Nephron (organoid): ENCODE measurements at regions not wholly inside any gene's neighbourhood (a gene's known extent, or its start where the extent isn't known, plus 50 kb on each side); places are given as distances from the start of the nearest gene placed in this dataset.

Source experiments
- H3K27ac Mint-ChIP-seq, 3 experiments: 2 replicates each; pipeline ENCODE4 v1.8.0; 2020; ENCODE audit warnings: mixed read lengths in 3 of 3, mild to moderate bottlenecking in 2 of 3, moderate library complexity in 1 of 3
- H3K27me3 Mint-ChIP-seq: 2 replicates; pipeline ENCODE4 v1.8.0; 2021; ENCODE audit warnings: low read depth, mild to moderate bottlenecking, moderate library complexity, mixed read lengths
- H3K36me3 Mint-ChIP-seq: 2 replicates; pipeline ENCODE4 v1.8.0; 2020; ENCODE audit warnings: low read depth, mixed read lengths
- H3K4me1 Mint-ChIP-seq: 2 replicates; pipeline ENCODE4 v1.8.0; 2020; ENCODE audit warnings: mixed read lengths
- H3K4me3 Mint-ChIP-seq, 3 experiments: 2 replicates each; pipeline ENCODE4 v1.8.0; 2020; ENCODE audit warnings: mild to moderate bottlenecking in 3 of 3, mixed read lengths in 3 of 3, moderate library complexity in 2 of 3
- H3K9me3 Mint-ChIP-seq: 2 replicates; pipeline ENCODE4 v1.8.0; 2020; ENCODE audit warnings: mixed read lengths
- TF ChIP-seq, protein P1 (sequence below), 3 experiments: fragments of 200-600 bp; sonication (generic); IDR thresholded peaks; one replicate each; pipeline ENCODE4 v1.5.0; 2021; ENCODE audit warnings: antibody characterized with exemption in 3 of 3; ENCODE audit not compliant: unreplicated experiment in 3 of 3

DNA sequence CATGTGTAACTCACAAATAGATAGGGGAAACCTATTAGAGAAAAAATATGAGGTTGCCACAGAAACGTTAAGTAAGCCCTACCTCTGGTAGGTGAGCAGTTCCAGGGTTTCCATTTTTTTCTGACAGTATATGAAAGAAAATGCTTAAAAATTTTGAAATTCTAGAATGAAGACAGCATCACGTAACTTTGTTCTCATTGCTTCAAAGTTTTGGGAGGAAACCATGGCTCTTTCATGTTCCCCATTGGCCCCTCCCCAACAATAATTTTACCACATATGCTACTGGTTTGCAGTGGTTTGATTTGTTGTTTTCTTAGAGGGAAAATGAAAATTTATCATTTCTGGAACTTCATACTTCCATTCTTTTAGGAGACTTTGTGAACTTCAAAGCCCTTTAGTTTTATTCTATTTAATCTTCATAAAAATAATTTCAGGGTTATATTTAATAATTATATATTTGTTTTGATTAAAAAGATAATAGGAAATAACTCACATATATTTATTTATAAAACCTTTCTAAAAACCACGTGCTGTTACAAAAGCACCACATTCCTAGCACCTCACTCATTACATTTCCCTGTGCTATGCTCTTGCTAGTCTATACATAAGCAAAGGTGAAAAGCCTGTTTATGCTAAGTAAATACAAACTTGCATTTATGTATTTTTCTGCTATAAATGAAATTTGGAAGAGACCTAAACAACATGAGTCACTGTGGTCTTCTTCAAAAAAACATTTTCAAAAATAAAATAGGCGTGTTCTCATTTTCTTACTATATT, 113.4 kb downstream of the CASP12 start:
- no peaks in the 10 kb centered on the region for H3K4me1 Mint-ChIP-seq
- H3K4me3 Mint-ChIP-seq: no peak overlapping the region
- TF ChIP-seq, protein P1, sequence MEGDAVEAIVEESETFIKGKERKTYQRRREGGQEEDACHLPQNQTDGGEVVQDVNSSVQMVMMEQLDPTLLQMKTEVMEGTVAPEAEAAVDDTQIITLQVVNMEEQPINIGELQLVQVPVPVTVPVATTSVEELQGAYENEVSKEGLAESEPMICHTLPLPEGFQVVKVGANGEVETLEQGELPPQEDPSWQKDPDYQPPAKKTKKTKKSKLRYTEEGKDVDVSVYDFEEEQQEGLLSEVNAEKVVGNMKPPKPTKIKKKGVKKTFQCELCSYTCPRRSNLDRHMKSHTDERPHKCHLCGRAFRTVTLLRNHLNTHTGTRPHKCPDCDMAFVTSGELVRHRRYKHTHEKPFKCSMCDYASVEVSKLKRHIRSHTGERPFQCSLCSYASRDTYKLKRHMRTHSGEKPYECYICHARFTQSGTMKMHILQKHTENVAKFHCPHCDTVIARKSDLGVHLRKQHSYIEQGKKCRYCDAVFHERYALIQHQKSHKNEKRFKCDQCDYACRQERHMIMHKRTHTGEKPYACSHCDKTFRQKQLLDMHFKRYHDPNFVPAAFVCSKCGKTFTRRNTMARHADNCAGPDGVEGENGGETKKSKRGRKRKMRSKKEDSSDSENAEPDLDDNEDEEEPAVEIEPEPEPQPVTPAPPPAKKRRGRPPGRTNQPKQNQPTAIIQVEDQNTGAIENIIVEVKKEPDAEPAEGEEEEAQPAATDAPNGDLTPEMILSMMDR (IDR thresholded peaks at IDR 0.05; ENCODE audit: unreplicated experiment in 3 of 3): no peak

DNA sequence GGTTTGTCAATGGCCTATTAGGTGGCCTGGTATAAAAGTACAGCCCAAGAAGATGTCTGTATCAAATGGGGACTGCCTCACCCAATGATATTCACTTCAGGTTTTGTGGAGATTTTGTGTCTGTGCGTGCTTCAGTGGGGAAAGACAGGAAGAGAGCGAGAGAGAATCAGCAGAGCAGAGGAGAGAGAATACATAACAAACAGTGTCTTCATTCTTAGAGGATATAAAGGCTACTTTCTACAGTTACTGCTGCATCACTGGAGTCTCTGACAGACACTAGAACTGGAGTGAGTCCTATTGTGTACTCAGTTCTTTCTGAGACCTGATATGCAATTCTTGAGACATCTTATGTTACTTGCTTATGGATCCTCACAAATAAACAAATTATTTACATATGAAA, 115.0 kb downstream of the CASP12 start:
- Mint-ChIP-seq H3K4me1 (no peaks in the 10 kb centered on the region), H3K27ac (no peak overlapping the region), H3K27me3 (no peaks in the 10 kb centered on the region), H3K9me3 (peaks cover 2% of the 10 kb centered on the region), H3K4me3 (no peak overlapping the region), H3K36me3 (no peaks in the 10 kb centered on the region)
- TF ChIP-seq, protein P1 (IDR thresholded peaks at IDR 0.05; ENCODE audit: unreplicated experiment in 3 of 3): no peak

More for the DNA sequence above, 113.4 kb downstream of the CASP12 start:
- Mint-ChIP-seq H3K36me3 (no peaks in the 10 kb centered on the region), H3K27me3 (no peaks in the 10 kb centered on the region), H3K9me3 (peaks cover 2% of the 10 kb centered on the region), H3K27ac (no peak overlapping the region)

DNA sequence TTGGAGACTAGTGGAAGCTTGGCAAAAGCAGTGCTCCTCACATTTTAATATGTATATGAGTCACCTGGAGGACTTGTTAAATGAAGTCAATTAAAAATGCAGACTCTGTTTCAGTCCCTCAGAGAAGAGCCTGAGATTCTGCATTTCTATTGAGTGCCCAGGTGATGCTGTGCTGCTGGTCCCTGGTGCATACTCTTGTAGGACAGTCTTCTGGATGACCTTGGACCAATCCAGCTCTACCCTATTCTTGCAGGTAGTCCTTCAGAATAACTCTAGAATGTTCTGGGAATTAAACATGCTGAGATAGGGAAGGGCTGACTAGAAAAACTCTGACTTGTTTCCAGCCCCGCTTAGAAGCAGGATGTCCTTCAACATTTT, 115.9 kb downstream of the CASP12 start:
- Mint-ChIP-seq H3K4me1 (no peaks in the 10 kb centered on the region), H3K4me3 (no peak overlapping the region), H3K27ac (no peak overlapping the region), H3K27me3 (no peaks in the 10 kb centered on the region), H3K9me3 (peaks cover 3% of the 10 kb centered on the region), H3K36me3 (no peaks in the 10 kb centered on the region)
- TF ChIP-seq, protein P1 (IDR thresholded peaks at IDR 0.05; ENCODE audit: unreplicated experiment in 3 of 3): no peak

DNA sequence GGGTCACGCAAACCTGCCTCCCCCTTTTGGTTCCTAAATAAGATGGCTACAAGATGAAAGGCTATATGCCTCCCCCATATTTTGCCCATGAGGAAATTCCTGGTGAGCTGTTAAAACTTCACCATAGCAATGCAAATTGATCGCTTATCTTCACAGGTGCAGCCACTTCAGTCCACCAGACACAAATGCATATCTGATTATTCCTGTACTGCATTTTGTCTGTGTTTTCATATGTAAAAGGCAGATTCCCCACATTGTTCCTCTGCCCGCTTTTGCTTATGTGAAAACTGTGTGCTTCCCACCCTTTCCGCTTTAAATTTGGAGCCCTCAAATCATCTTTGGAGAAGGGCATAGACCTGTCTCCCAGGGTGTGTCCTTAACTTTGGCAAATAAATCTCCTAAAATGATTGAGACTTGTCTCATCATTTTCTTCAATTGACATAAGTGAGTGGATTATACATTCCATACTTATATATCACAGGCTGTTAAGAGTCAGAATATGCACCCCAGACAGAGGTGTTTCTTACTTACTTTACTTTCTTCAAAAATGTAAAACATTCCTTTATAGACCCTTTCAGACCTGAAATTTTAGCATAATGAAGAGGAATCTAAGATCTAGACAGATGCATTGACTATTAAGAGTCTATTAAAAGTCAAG, 116.4 kb downstream of the CASP12 start:
- Mint-ChIP-seq H3K27ac (no peak overlapping the region), H3K4me3 (no peak overlapping the region), H3K4me1 (no peaks in the 10 kb centered on the region), H3K27me3 (no peaks in the 10 kb centered on the region), H3K9me3 (peaks cover 6% of the 10 kb centered on the region), H3K36me3 (no peaks in the 10 kb centered on the region)
- TF ChIP-seq, protein P1 (IDR thresholded peaks at IDR 0.05; ENCODE audit: unreplicated experiment in 3 of 3): no peak

DNA sequence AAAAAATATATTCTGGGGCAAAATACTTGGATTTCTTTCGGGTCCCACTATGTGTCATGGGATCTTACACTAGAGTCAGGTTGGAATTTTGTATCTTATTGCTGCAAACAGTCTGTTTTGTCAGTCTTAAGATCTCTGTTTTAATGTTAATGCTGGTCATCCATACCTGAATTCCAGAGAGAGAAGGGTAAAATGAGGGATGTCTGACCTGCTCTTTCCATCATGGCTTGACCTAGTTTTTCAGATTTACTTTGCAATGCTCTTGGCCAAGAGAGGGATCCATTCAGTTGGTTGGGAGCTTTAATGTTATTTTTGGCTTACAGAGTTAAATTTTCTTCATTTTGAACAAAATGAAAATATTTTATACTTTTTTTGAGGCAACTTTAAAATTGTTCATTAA, 117.2 kb downstream of the CASP12 start:
- Mint-ChIP-seq H3K36me3 (no peaks in the 10 kb centered on the region), H3K4me3 (no peak overlapping the region), H3K27ac (no peak overlapping the region), H3K27me3 (no peaks in the 10 kb centered on the region), H3K4me1 (no peaks in the 10 kb centered on the region), H3K9me3 (peaks cover 10% of the 10 kb centered on the region)
- TF ChIP-seq, protein P1 (IDR thresholded peaks at IDR 0.05; ENCODE audit: unreplicated experiment in 3 of 3): no peak
